GM20000 (cell line): ENCODE measurements at regions not wholly inside any gene's neighbourhood (a gene's known extent, or its start where the extent isn't known, plus 50 kb on each side); places are given as distances from the start of the nearest gene placed in this dataset.

ENCODE experiments used
- DNase-seq: peaks from one replicate; pipeline ENCODE4 v3.0.0; 2012; ENCODE audit warnings: low spot score
- CTCF ChIP-seq: IDR thresholded peaks from 2 replicates; pipeline ENCODE4 v1.5.1; 2012; ENCODE audit warnings: mild to moderate bottlenecking, control low read depth; ENCODE audit errors: extremely low read depth, missing control alignments

- no peak for DNase-seq
- TF ChIP-seq CTCF = no peak
These were observed 58.8 kb upstream of the NT5C1B start for GRCh38 chr2:18648161-18648560.

GRCh38 chr2:18647731-18648130, 58.4 kb upstream of the NT5C1B start:
- DNase-seq = no peak
- no peak for TF ChIP-seq CTCF

GRCh38 chr2:18645315-18645714, 55.9 kb upstream of the NT5C1B start:
- TF ChIP-seq CTCF = no peak

GRCh38 chr2:18644115-18644462, 54.7 kb upstream of the NT5C1B start:
- TF ChIP-seq CTCF = no peak
- no peak for DNase-seq

More at GRCh38 chr2:18645315-18645714, 55.9 kb upstream of the NT5C1B start:
- no peak for DNase-seq

GRCh38 chr2:18643326-18644114, 54.2 kb upstream of the NT5C1B start:
- no peak for DNase-seq
- no peak for TF ChIP-seq CTCF

GRCh38 chr2:18641823-18642222, 52.5 kb upstream of the NT5C1B start:
- no peak for DNase-seq
- no peak for TF ChIP-seq CTCF

- no peak for TF ChIP-seq CTCF
- no peak for DNase-seq
These were observed 50.5 kb upstream of the NT5C1B start for GRCh38 chr2:18639756-18640453.
